ENCODE measurements at regions not wholly inside any gene's neighbourhood (a gene's known extent, or its start where the extent isn't known, plus 50 kb on each side); places are given as distances from the start of the nearest gene placed in this dataset.
"Not testable (repeated sequence)": the region's sequence is repeated elsewhere in the genome, so short reads cannot be mapped to it uniquely, and the experiment has no call there.

DNA sequence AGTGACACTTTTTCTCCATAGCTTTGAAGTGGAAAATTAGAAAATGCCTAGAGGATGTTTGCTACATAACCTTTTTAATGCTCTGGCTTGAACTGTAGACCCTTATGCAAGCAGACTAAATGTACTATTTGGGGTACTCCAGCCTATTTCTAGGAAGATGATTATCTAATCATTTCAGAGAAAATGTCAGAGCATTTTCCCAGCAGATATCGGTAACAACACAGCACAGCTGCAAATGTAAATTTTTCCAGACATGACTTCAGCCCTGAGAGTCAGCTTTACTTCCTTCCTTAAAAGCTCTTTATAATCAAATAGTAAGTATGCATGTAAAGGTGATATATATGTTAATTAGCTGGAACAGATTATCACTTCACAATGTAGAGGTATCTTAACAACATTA lies 1647.1 kb downstream of the SUCLG1 start:
- DNase-seq (ENCODE audit: low read depth) = no peak

DNA sequence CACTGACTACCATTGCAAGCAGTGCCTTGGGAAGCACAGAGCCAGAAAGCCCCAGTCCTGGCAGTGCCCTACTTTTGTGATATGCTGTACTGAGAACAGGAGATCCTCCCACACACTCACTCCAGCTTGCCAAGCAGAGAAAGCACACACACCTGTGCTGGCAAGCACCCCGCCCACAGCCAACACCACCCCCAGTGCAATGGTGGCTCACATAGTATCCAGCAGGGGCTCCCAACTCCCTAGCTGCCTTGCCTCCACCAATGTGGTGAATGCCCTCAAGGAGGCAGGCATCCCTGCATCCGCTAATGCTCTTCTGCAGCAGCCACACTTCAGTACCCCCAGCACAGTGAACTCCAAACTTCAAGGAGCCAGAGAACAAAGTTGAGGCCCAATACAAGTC lies 1655.8 kb downstream of the SUCLG1 start:
- DNase-seq (ENCODE audit: low read depth) = no peak

DNA sequence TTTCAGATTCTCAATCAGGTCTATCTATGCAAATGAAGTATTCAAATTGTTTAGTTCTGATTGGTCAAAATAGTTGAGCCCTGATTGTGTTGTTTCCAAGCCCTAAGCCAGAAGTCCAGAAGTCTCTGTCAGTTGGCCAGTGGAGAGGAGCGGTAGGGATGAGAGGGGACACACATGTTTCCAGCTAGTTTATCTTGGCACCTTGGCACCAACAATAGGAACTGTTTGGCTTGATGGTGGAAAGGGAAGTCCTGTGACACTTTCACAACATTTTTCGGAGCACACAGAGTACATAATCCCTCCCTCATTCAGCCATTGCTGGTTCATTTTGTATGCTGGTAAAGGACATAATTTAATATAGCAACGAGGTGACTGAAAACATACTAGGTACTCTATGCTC lies 1661.6 kb downstream of the SUCLG1 start:
- DNase-seq (ENCODE audit: low read depth) = no peak

DNA sequence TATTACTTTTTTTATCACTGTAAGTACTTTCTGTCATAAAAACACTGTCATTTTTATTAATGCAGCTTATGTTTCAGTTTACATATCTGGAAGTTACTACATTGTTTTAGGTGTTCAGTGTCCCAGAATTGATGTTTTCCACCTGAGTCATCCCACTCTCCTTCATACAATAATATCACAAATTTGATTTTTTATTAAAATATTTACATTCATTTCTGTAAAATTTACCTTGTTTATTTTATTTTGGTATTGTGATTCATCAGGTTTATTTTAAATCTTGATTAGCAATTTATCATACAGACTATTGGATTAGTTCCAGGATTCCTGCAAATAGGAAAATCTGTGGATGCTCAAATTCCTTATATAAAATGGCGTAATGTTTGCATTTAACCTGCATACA lies 1662.9 kb downstream of the SUCLG1 start:
- no peak for DNase-seq (ENCODE audit: low read depth)

DNA sequence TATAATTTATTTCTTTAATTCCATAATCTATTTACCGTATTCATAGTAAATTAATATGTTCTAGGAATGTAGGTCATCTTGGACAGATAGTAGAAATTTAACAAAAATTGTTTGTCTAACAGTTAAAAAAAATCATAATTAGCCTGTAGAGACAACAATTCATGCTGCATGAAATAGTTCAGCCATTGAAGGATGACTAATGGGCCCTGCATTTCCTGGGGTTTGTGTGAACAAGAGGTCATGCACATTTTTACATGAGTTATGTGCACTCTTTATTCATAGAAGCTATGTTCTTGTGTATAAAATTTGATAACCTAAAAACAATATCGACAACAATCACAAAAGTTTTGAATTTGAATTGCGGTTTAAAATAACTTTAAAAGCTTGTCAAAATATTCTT lies 1663.6 kb downstream of the SUCLG1 start:
- peak; percentile 57 for DNase-seq (ENCODE audit: low read depth)

DNA sequence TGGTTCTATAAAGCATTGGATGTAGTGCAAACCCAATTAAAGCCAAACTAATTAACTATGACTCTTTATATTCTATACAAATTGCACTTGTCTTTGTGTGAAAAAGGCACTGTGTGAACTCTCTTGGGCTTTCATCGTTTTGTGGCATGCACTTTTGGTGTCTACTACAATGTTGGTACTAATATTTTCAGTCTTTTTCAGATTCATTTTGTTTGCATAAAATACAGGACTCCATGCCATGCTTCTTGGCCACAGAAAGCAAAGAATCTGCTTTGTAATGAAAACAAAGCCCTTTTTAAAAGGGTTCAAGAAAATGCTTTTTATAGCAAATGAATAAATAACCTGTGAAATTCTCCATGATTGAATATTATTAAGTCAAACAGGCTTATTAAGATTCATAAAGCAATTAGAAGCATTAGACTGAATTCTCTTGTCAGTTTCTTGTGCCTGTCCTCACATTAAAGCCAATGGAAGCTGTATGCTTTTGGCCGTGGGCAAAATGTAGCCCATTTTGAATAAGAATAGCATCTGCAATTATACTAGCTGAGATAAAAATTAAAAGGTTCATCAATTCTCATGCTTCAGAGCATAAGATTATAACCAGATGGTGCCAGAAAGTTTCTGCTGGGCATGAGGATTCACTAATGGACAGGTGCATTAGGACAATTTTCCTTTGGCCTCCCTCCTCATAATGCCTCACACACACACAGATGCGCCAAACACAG lies 1665.2 kb downstream of the SUCLG1 start:
- DNase-seq (ENCODE audit: low read depth) = no peak

DNA sequence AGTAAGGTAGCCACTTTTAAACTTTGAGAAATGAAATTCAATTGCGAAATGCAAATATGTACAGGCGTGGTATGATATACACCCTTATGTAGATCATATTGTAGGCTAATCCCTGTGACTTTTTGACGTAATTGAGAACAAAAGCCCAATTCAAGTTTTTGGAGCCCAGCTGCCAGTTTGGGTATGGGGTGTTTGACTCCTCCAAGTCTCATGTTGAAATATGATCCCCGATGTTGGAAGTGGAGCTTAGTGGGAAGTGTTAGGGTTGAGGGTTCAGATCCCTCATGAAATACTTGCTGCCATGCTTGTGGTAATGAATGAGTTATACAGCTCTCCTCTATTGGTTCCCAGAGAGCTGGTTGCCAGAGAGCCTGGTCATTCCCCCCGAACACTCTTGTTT lies 1666.8 kb downstream of the SUCLG1 start:
- DNase-seq (ENCODE audit: low read depth) = no peak

DNA sequence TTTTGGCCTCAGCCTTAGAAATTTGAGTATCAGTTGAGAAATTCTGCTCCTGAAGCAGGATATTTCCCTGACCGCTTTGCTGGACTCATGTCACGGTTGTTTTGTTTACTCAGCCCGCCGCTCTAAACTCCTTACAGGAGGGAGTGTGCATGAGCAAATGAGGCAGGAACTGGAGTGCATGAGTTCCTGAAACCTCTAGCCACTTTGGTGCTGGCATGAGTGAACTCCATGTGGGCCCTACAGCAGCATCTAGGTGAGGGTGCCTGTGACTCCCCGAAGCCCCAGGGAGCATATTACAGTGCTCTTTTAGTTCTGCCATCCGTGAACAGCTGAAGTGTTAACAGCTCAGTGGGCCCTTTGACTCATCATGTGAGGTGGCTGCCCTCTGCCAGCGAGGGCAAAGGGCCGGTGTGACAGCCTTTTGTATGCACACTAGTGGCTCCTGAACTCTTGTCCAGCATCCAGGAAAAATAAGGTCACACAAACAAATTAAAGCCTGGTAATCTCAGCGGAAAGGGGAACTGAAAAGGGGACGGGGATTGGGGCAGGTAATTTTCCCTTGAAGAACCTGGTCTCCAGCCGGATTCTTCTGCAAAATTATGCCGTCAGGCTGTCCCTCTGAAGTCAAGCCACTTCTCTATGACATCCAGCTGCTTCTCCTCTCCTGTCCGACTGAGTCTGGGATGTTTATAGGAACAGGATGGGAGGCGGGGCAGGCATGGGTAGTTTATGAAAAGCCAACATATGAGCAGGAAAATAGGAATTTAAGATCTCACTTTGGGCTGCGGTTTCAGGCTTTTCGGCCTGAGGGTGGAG lies 1668.7 kb downstream of the SUCLG1 start:
- DNase-seq (ENCODE audit: low read depth) = peak; percentile 62

DNA sequence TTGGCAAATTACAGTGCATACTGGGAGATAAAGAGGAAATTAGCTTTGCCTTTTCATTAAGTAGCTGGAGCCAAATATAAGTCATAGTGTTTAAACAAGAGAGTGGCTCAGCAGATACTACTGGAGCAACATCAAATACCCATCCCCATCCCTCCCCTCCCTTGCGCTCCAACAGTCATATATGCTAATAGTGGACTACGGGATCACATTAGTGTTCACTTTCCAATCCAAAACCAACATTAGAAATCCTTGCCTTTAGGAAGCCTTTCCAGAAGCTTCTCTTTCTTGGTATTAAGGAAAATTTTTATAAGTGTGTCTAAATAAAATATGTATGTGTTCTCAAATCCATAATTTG lies 1669.3 kb downstream of the SUCLG1 start:
- DNase-seq (ENCODE audit: low read depth) = no peak

DNA sequence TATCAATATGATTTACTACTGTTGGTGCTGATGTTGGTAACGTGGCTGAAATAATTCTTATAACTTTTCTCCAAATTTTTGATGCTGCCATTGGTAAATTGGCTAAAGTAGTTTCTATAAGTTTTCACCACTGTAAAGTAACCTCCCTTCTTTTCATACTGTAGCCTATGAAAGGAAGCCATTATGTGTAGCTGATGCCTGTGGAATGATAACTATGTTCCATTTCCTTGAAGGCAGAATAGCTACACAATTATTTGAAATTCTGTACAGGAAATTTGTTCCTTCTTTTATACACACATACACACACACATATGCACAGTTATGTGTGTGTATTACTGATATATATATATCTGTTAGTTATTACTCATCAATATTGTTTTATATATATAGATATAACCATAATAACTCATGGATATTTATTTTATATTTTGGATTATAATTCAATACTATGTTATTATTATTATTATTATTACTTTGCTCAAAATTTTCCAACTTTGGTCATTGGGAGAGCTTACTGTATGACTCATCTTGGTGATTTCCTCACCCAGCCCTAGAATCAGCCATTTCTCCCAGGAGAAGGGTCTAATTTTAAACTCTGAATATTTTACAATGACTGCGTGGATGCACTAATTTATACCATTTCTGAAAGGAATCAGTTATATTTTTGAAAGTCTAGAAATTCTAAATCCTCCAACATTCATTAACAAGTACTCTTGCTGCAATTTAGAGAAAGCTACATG lies 1677.7 kb downstream of the SUCLG1 start:
- no peak for DNase-seq (ENCODE audit: low read depth)

DNA sequence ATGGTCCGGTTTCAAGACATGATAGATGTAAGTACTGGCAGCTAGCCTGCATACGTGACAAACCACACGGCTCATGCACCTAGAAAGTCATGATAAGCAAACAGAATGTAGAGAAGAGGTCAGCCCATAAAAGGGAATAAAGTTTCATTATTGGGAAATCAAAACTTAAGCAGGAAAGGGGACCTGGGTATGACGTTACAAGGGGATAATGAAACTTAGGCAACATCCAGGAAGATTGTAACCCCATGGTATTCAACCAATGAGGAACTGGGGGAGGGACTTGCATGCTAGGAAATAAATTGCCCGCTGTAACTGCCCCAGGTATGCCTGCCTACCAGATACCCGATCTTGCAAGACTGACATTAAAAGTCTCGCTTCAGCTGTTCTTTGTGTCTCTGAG lies 1679.0 kb downstream of the SUCLG1 start:
- DNase-seq (ENCODE audit: low read depth) = no peak

DNA sequence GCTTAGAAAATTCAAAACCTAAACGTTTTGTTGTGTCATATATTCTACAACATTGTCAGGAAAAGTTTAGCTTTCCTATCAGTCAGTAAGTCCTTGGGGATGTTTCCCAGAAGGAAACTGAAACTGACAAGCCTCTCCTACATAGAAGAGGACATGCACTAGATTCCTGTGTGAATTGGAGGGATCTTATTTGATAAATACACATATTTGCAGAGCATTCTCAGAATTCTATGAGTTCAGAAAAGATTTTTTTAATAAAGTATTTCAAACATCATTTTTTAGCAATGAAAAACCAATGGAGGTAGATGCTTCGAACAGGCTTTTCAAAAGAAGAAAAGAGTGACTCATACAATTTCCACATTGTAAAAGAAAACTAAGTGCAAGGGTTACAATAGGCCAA lies 1706.7 kb downstream of the SUCLG1 start:
- no peak for DNase-seq (ENCODE audit: low read depth)

DNA sequence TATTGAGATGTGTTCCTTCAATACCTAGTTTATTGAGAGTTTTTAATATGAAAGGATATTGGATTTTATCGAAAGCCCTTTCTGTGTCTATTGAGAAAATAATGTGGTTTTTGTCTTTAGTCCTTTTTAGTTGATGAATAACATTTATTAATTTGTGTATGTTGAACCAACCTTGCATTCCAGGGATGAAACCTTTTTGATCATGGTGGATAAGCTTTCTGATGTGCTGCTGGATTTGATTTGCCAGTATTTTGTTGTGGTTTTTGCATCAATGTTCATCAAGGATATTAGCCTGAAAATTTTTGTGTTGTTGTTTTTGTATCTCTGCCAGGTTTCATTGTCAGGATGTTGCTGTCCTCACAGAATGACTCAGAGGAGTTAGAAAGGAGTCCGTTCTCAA lies 1710.4 kb downstream of the SUCLG1 start:
- DNase-seq (ENCODE audit: low read depth) = no peak

DNA sequence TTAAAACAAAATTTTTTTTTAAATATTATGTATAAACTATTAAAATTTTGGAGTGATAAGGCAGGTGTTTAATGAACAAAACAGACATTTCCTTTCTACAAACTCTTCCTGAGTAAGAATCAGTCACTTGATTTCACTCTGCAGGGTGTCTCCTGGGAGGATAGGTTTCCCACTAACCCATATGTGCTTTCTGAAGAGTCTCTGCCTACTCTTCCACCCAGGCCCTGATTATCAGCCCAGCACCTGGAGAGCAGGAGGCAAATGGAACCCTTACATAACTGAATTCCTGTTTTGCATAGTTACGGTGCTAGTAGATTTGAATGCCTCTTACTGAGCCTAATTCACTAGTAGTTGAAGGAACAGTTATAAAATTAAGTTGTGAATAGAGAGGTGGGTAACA lies 1718.6 kb downstream of the SUCLG1 start:
- DNase-seq (ENCODE audit: low read depth) = no peak

DNA sequence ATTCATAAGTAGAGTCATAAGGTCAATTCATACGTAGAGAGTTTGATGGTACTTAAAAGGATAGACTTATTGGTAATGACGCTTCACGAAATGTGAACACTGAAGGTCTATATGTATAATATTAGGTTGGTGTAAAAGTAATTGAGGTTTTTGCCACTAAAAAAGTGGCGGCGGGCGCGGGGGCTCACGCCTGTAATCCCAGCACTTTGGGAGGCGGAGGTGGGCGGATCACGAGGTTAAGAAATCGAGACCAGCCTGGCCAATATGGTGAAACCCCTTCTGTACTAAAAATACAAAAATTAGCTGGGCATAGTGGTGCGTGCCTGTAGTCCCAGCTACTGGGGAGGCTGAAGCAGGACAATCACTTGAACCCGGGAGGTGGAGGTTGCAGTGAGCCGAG lies 1721.1 kb downstream of the SUCLG1 start:
- not testable (repeated sequence) for DNase-seq (ENCODE audit: low read depth)

DNA sequence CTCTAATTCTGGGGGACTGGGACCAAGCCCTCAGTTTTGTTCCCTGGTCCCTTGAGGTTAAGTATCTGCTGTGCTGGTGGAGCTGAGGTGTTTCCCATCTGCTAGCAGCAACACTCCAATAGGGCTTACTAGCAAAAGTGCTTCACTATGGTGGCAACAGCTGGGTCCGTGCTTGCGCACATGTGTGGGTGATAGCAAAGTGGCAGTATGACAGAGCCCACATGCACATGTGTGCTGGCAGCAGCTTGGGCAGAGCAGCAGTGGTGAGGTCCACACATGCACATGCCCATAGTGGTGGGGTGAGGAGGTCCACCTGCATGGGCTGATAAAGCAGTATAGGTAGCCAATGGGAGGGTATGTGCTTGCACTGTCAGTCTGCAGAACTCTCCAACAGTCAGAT lies 1723.7 kb downstream of the SUCLG1 start:
- DNase-seq (ENCODE audit: low read depth) = no peak

DNA sequence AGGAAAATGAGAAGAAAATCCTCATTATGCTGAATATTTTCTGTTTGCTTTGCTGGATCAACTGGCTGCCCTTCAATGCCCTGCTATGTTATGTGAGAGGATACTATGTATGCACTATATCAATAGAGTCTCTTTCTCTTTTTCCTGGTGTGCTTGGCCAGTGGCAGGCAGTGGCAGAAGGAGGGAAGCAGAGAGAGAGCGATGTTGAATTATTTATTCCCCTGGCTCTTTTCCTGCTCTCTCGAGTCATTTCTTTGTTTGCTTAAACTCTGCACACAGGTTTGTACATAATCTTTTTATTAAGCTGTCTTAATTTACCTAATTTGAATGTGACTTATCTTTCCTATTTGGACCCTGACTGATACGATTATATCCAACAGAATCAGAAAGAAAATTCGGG lies 1727.3 kb downstream of the SUCLG1 start:
- no peak for DNase-seq (ENCODE audit: low read depth)

DNA sequence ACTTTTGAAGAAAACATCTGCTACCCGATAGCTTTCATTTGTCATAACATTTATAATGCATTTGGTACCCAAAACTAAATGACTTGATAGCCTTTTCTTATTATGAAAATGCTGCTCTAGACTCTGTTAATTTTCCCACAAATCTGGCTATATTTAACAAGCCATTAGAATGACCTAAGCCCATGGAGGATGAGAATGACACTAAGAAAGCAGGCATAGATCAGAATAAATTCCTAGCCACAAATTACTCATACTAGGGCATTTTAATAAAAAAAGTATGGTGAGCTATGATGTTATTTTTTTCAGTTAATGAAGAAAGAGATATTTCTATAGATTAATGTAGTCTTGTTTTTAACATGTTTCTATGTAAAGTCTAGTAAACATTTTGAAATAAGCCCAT lies 1728.3 kb downstream of the SUCLG1 start:
- no peak for DNase-seq (ENCODE audit: low read depth)

DNA sequence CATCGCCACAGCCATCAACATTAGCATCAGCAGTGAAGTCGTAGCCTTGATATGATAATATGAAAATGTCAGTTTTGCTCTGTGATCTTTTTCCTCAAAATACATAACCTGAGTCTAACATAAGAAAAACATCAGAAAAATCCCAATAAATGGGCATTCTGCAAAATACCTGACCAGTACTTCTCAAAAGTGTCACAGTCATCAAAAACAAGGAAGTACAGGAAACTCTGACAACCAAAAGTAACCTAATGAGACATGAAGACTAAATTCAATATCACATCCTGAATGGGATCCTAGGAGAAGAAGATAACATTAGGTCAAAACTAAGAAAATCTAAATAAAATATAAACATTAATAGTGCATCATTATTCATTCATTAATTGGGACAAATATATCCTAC lies 1731.0 kb downstream of the SUCLG1 start:
- no peak for DNase-seq (ENCODE audit: low read depth)

DNA sequence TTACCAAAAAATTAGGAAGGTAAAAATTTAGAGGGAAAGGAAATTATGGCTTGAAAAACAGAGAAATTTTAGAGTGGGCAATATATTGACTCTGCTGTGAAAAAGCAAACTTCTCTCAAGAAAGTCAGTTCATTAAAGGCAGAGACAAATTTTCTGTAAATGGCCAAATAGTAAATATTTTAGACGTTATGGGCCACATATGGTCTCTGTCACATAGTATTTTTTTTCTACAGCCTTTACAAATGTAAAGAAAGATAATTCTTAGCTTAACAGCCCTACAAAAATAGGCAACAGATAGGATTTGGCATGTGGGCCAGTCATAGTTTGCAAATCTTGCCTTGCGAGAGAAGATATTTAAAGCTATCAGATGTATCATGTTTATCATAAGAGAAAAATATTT lies 1750.4 kb downstream of the SUCLG1 start:
- DNase-seq (ENCODE audit: low read depth) = no peak

DNA sequence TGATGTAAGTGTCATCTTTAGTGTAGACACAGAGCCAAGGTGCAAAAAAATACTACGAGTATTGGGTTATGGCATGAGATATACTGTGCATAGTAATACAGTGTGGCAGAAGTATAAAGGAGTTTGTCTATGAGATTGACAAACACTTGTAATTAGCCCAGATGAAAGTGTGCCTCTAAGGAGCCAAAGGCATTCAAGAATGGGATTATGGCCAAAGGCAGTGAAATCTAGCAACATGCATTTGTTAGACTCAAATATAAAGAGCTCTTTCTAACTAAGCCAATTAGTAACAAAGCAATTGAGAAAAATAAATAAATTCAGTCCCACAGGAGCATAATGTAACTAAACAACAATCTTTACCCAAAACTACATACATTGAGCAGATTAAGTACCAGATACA lies 1761.8 kb downstream of the SUCLG1 start:
- no peak for DNase-seq (ENCODE audit: low read depth)

DNA sequence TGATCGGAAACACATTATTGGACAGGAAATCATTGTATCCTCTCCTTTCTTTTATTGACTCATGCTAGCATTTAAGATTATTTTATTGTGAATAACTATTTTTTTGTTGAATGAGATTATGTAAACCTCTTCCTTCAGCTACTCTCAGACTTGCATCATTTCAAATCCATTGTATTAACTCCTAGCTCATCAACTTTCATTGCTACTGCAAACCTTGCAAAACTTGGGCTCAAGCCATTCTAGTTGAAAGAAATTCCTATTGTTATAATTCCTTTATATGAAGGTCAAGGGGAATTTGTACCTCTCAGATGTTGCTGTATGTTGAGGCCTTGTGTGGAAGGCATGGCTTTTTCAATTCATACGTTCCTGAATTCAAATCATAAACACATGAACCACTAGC lies 1764.6 kb downstream of the SUCLG1 start:
- no peak for DNase-seq (ENCODE audit: low read depth)

DNA sequence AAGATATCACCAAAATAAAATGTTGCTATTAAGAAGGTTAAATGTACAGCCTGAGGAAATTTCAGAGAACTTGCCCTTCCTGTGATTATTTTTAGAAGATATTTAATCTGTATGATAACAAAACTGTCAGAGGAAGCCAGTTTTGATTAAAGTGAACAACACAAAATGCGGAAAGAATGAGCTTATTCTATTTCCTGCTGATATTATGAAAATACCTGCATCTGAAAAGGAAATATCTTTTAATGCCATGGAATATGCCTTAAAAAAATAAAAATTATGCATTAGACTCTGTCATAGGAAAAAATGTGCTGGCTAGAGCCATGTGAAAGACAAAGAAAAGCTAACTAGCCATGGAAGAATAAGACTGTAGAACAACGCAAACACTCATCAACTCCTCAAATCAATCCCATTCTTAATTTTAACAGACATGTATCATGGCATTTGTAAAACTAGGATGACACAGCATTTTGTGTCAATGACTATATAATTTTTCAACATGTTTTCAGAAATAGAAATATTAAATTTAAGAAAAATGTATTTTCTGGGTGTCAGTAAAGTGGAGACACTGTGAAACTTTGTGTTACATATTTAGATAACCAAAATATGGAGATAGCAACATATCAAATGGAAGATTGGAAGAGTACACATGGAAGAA lies 1768.2 kb downstream of the SUCLG1 start:
- DNase-seq (ENCODE audit: low read depth) = no peak
